HL-60/S4 (cell line): ENCODE measurements at regions not wholly inside any gene's neighbourhood (a gene's known extent, or its start where the extent isn't known, plus 50 kb on each side); places are given as distances from the start of the nearest gene placed in this dataset.
"Not testable (repeated sequence)": the region's sequence is repeated elsewhere in the genome, so short reads cannot be mapped to it uniquely, and the experiment has no call there.

Experiments used
- in situ Hi-C: fragments of 300-500 bp; cut with MboI; formaldehyde crosslinking; loops from 2 replicates; pipeline ENCODE4 v1.14.3; 2022; ENCODE audit warnings: low sequenced_read_pairs

GRCh38 chr12:19665121-19665900, 226.0 kb downstream of the AEBP2 start:
- in situ Hi-C loops, result no loop called here

DNA sequence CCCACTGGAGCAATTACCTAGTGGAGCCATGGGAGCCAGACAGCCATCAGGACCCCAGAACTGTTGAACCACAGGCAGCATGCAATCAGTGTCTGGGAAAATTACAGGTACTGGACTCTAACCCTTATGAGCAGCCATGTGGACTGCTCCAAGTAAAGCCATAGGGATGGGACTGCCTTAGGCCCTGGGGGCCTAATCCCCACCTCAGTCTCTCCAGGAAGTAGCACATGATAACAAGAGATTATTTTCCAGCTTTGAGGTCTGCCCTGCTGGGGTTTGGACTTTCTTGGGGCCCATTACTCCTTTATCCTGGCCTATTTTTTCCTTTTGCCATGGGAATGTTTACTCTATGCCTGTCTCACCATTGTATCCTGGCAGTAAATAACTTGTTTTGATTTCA, 226.8 kb downstream of the AEBP2 start:
- in situ Hi-C loops, result no loop called here

- in situ Hi-C loops, result no loop called here
Observed at GRCh38 chr12:19669793-19670192, 230.5 kb downstream of the AEBP2 start.

DNA sequence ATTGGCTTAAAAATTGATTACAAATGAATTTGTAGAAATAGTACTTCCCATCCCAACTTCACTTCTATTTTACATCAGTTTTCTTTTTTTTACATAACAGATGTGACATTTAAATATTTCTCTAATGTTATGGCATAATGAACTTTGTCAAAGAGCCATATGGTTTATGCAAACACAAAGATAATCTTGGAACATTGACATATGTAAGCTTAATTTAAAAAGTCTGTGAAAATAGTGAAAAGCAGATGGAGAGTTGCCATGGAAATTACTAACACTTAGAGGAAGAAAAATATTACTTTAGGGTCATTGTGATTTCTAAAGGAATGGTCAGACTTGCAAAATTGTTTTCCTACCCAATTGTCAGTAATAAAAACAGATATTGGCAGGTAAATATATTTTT, 232.4 kb downstream of the AEBP2 start:
- in situ Hi-C loops, result no loop called here

DNA sequence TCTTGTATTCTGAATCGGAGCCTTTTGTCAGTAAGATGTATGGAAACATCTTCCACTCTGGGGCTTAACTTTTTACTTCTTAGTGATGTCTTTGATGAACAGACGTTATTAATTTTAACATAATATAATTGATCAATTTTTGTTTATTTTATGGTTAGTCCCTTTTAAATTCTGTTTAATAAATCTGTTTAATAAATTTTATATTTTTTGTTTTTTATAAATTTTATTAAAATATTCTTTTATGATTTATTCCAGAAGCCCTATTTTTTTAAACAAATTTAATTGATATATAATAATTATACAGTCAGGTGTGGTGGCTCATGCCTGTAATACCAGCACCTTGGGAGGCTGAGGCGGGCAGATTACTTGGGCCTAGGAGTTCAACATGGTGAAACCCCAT, 235.1 kb downstream of the AEBP2 start:
- in situ Hi-C loops, result no loop called here

DNA sequence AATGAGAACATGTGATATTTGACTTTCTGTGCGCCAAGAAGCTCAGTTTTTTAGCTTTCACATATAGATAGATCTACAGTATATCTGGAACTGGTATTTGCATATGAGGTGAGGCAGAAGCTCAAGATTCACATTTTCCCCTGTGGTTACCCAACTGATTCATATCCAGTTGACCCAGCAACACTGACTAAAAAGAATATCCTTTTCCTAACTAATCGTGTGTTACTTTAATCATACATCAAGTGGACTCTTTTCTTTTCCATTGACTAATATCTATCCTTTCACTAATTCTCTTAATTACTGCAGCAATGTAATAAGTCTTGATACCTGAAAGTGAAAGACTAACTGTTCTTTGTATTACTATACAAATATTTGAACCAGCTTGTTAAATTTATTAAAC, 236.1 kb downstream of the AEBP2 start:
- in situ Hi-C loops, result no loop called here

GRCh38 chr12:19678501-19678900, 239.2 kb downstream of the AEBP2 start:
- in situ Hi-C loops, result not testable (repeated sequence)

GRCh38 chr12:19681007-19681406, 241.7 kb downstream of the AEBP2 start:
- in situ Hi-C loops, result no loop called here

DNA sequence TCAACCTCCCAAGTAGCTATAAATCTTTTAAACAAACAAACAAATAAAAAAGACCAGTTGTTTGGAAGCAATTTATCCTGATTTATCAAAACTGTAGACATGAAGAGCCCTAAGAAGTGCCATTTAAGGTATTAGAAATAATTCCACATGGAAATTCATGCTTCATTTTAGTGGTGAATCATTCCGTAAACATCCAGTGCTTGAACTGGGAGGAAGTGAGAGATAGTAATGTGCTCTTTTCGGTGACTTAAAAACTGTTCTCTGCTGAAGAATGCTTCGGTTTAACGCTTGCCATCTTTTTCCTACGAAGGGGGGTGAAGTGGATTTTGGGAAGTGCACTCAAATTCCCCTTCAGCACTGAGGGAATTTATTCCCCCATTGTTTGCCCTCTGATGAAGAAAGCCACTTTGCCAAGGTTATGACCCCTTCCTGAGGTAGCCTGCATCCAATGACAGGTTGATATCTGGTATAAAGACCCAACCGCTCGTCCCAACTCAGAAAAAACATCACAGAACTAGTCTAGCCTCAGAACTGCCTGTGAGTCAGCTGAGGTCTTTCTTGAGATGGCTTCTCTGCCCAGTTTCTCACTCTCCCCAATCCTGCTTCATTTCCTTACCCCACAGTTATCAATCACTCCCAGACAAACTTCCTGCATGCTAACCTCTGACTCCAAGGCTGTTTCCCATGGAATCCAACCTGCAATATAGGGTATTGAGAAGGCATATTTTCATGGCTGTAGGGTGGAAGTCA, 244.1 kb downstream of the AEBP2 start:
- in situ Hi-C loops, result no loop called here

- in situ Hi-C loops, result no loop called here
Observed at GRCh38 chr12:19687371-19687770, 248.1 kb downstream of the AEBP2 start.

DNA sequence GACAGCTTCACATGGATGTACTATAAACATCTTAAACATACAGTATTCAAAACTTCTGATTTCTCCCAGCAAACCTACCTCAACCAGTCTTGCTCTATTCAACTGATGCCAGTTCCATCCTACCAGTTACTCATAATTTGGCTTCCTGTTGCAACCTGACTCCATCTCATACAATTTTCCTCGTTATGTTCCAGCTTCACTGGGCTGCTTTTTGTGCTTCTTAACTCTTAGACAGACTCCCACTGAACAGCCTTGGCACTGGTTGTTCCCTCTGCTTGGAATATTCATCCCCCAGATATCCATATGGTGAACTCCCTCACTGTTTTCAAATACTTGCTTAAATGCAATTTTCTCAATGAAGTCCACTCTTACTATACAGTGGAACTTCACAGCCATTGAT, 249.2 kb downstream of the AEBP2 start:
- in situ Hi-C loops, result no loop called here

GRCh38 chr12:19689226-19689625, 249.9 kb downstream of the AEBP2 start:
- in situ Hi-C loops, result no loop called here

GRCh38 chr12:19689801-19690472, 250.6 kb downstream of the AEBP2 start:
- in situ Hi-C loops, result no loop called here

DNA sequence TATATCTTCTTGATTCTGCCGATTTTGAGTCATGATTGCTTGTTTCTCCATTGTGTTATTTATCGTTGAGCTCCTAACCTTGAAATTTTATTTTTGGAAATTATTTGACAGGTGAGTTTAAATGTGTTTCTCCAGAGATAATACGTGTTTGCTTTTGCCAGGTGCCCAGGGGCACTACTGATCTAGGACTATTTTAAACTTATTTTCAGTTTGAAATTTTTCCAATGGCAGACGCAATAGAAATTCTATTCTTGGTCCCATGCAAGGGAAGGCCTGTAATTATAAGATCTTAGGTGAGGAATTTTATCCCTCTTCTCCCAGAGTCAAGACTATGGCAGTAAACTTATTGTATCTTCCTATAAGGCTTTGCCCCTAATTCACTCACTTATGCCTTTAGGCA, 252.8 kb downstream of the AEBP2 start:
- in situ Hi-C loops, result no loop called here

DNA sequence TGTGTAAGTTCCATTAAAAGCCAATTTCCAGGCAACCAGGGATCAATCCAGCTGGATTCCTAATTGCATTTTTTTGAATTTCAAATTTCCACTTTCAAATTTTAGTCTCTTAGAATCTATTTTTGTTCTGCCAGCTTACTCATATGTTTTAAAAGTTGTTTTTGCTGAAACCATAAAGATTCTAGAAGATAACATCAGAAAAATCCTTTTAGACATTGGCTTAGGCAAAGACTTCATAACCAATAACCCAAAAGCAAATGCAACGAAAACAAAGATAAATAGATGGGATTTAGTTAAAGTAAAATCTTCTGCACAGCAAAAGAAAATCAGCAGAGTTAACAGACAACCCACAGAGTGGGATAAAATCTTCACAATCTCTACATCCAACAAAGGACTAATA, 253.3 kb downstream of the AEBP2 start:
- in situ Hi-C loops, result no loop called here

- in situ Hi-C loops, result no loop called here
Observed at GRCh38 chr12:19694627-19695026, 255.3 kb downstream of the AEBP2 start.

- in situ Hi-C loops, result no loop called here
Observed at GRCh38 chr12:19695244-19696098, 256.2 kb downstream of the AEBP2 start.

GRCh38 chr12:19700969-19701368, 261.7 kb downstream of the AEBP2 start:
- in situ Hi-C loops, result no loop called here

- in situ Hi-C loops, result no loop called here
Observed at GRCh38 chr12:19704966-19705365, 265.7 kb downstream of the AEBP2 start.

DNA sequence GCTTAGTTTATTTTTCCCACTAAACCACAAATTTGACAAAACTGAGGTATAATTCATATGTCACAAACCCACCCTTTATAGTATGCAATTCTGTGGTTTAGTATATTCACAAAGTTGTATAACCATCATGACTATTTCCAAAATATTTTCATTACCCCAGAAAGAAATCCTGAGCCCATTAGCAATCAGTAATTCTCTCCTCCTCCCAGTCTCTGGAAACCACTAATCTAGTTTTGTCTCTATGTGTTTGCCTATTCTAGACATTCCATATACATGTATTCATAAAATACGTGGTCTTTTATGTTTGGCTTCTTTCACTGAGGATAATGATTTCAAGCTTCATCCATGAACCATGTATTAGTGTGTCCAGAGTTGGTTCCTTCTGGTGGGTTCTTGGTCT, 267.6 kb downstream of the AEBP2 start:
- in situ Hi-C loops, result no loop called here

DNA sequence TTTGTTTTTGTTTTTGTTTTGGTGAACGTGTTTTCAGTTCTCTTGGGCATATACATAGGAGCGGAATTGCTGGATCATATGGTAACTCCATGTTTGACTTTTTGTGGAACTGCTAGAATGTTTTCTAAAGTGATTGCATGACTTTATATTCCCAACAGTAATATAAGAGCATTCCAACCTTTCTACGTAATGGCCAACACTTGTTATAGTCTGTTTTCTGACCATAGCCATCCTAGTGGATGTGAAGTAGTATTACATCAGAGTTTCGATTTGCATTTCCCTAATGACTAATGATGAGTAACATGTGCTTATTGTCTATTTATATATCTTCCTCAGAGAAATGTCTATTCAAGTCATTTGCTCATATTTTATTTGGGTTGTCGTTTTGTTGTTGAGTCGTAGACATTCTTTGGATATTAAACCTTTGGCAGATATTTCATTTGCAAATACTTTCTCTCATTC, 268.7 kb downstream of the AEBP2 start:
- in situ Hi-C loops, result no loop called here
